Neural progenitor cell (in vitro differentiated cells): ENCODE measurements at regions not wholly inside any gene's neighbourhood (a gene's known extent, or its start where the extent isn't known, plus 50 kb on each side); places are given as distances from the start of the nearest gene placed in this dataset.

Experiments
- CTCF ChIP-seq: fragments of 200-600 bp; sonication (generic); IDR thresholded peaks from 2 replicates; pipeline ENCODE4 v1.5.1; 2017; ENCODE audit warnings: antibody characterized with exemption, mild to moderate bottlenecking
- EZH2 ChIP-seq: fragments of 200-600 bp; sonication (generic); IDR thresholded peaks from 2 replicates; pipeline ENCODE4 v1.6.1; 2017; ENCODE audit warnings: antibody characterized with exemption, mild to moderate bottlenecking, moderate library complexity
- EZH2phosphoT487 ChIP-seq: fragments of 200-600 bp; sonication (generic); IDR thresholded peaks from 2 replicates; pipeline ENCODE4 v1.6.1; 2017; ENCODE audit warnings: antibody characterized with exemption

- TF ChIP-seq CTCF = no peak
- TF ChIP-seq EZH2phosphoT487 = no peak
- TF ChIP-seq EZH2 = no peak
Measured at GRCh38 chr2:183250472-183250871, 126.2 kb downstream of the NUP35 start.
